OCI-LY3 (cell line): ENCODE measurements at regions not wholly inside any gene's neighbourhood (a gene's known extent, or its start where the extent isn't known, plus 50 kb on each side); places are given as distances from the start of the nearest gene placed in this dataset.

ENCODE experiments used
- H2AFZ ChIP-seq: fragments of 200-600, 300-600 bp; shearing (Covaris generic); 2 replicates; pipeline ENCODE4 v1.6.0; 2014; ENCODE audit warnings: antibody characterized with exemption, low read depth, low read length
- H3K27ac ChIP-seq: fragments of 200-600, 300-600 bp; sonication (generic); 2 replicates; pipeline ENCODE4 v1.5.1; 2014; ENCODE audit warnings: mild to moderate bottlenecking, low read length, moderate library complexity, mixed read lengths
- H3K27me3 ChIP-seq: fragments of 200-600, 300-600 bp; sonication (generic); 2 replicates; pipeline ENCODE4 v1.6.1; 2014; ENCODE audit warnings: low read depth, low read length, mixed read lengths
- H3K36me3 ChIP-seq: fragments of 200-600, 300-600 bp; sonication (generic); replicated peaks from 2 replicates; pipeline ENCODE3; 2014; ENCODE audit warnings: low read depth, low read length, mixed read lengths
- H3K4me1 ChIP-seq: fragments of 300-600, 200-600 bp; sonication (generic); 2 replicates; pipeline ENCODE4 v1.6.1; 2014; ENCODE audit warnings: low read length, mixed read lengths
- H3K4me2 ChIP-seq: fragments of 200-600, 300-600 bp; sonication (generic); 2 replicates; pipeline ENCODE4 v1.6.1; 2014; ENCODE audit warnings: low read length, mixed read lengths
- H3K4me3 ChIP-seq: fragments of 300-600, 200-600 bp; sonication (generic); 2 replicates; pipeline ENCODE4 v1.5.1; 2014; ENCODE audit warnings: antibody characterized with exemption, mild to moderate bottlenecking, low read length, moderate library complexity
- H3K79me2 ChIP-seq: fragments of 300-600, 200-600 bp; shearing (Covaris generic); 2 replicates; pipeline ENCODE4 v1.6.1; 2014; ENCODE audit warnings: mild to moderate bottlenecking, low read length, mixed read lengths
- H3K9ac ChIP-seq: fragments of 300-600, 200-600 bp; shearing (Covaris generic); 2 replicates; pipeline ENCODE4 v1.6.0; 2014; ENCODE audit warnings: mild to moderate bottlenecking, low read length, moderate library complexity
- H3K9me3 ChIP-seq: fragments of 200-600, 300-600 bp; shearing (Covaris generic); 2 replicates; pipeline ENCODE4 v1.6.1; 2014; ENCODE audit warnings: low read length, mixed read lengths; ENCODE audit not compliant: insufficient read depth
- H4K20me1 ChIP-seq: fragments of 200-600, 300-600 bp; sonication (generic); 2 replicates; pipeline ENCODE4 v1.6.1; 2016; ENCODE audit warnings: low read length, mixed read lengths; ENCODE audit not compliant: insufficient read depth
- EZH2phosphoT487 ChIP-seq: fragments of 200-600 bp; shearing (Covaris generic); IDR thresholded peaks from 2 replicates; pipeline ENCODE4 v1.6.1; 2018; ENCODE audit warnings: antibody characterized with exemption, mixed run types, low read depth
- TF ChIP-seq, protein P1 (sequence below): fragments of 200-600, 300-600 bp; sonication (generic); IDR thresholded peaks from 2 replicates; pipeline ENCODE4 v1.5.1; 2014; ENCODE audit warnings: antibody characterized with exemption, low read length, low read depth

DNA sequence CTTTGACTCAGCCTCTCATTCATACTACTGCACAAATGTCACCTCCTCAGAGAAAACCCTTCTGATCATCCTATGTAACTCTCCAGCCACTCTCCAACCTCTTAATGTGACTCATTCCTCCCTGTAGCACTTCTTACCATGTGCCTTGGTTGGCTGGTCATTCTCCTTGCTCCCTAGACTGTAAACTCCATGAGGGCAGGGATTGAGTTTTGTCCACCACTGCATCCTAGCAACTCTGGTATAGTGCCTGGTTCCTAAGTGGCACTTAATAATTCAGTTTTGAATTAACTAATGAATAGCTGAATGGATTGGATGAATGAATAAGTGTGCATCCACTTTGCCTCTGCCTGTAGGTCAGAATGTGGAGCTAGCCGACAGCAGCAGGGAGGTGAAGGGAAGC lies 202.5 kb upstream of the HES1 start:
- Histone ChIP-seq H3K4me1 (peaks cover 6% of the 10 kb centered on the region; the same call in 1 of the 2 replicates), H3K27ac (no peak overlapping the region), H3K36me3 (no peaks in the 10 kb centered on the region), H3K4me2 (no peak overlapping the region), H3K79me2 (no peaks in the 10 kb centered on the region), H4K20me1 (no peaks in the 10 kb centered on the region), H3K27me3 (peaks cover 23% of the 10 kb centered on the region), H3K9ac (no peak overlapping the region), H3K9me3 (no peaks in the 10 kb centered on the region), H2AFZ (no peak overlapping the region), H3K4me3 (no peak overlapping the region)
- TF ChIP-seq, protein P1, sequence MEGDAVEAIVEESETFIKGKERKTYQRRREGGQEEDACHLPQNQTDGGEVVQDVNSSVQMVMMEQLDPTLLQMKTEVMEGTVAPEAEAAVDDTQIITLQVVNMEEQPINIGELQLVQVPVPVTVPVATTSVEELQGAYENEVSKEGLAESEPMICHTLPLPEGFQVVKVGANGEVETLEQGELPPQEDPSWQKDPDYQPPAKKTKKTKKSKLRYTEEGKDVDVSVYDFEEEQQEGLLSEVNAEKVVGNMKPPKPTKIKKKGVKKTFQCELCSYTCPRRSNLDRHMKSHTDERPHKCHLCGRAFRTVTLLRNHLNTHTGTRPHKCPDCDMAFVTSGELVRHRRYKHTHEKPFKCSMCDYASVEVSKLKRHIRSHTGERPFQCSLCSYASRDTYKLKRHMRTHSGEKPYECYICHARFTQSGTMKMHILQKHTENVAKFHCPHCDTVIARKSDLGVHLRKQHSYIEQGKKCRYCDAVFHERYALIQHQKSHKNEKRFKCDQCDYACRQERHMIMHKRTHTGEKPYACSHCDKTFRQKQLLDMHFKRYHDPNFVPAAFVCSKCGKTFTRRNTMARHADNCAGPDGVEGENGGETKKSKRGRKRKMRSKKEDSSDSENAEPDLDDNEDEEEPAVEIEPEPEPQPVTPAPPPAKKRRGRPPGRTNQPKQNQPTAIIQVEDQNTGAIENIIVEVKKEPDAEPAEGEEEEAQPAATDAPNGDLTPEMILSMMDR = no peak
- no peak for TF ChIP-seq EZH2phosphoT487

DNA sequence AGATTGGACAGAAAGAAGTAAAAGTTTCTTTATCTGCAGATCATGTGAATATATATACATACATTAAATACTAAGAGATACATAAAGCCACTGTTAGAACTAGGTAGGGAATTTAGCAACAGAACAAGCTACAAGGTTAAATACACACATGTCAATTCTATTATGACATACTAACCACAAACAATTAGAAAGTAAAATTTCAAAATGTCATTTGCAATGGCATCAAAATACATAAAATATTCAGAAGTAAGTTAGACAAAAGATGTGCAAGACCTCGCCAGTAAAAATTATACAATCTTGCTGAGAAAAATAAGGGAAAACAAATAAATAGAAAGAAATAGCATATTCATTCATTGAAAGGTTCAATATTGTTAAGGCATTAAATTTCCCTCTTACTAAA lies 200.0 kb upstream of the HES1 start:
- Histone ChIP-seq H3K79me2 (no peaks in the 10 kb centered on the region), H3K9ac (no peak overlapping the region), H3K4me2 (no peak overlapping the region), H3K9me3 (no peaks in the 10 kb centered on the region), H3K27me3 (peaks cover 26% of the 10 kb centered on the region), H4K20me1 (no peaks in the 10 kb centered on the region), H2AFZ (no peak overlapping the region), H3K27ac (no peak overlapping the region), H3K4me3 (no peak overlapping the region), H3K36me3 (no peaks in the 10 kb centered on the region), H3K4me1 (no peaks in the 10 kb centered on the region)
- no peak for TF ChIP-seq EZH2phosphoT487
- TF ChIP-seq, protein P1 = no peak

DNA sequence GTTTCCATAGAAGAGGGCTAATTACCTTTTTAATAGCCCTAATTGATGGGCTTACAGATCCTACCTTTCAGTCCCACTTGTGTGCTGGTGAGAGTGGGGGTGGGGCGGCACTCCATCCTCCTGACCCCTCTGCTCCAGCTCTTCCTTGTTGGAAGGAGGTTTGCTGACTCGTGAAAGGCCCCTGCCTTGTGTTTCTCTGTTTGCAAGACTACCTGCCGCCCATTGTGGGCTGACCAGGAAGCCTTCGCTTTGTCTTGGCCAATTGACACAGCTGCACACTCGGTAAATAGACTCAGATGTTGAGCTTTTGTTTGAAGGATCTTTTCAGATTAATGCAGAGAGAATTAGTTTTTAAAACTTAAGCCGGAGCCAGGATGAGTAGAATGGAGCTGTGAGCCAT lies 197.3 kb upstream of the HES1 start:
- Histone ChIP-seq H3K79me2 (no peaks in the 10 kb centered on the region), H4K20me1 (no peaks in the 10 kb centered on the region), H3K27ac (no peak overlapping the region), H3K4me3 (no peak overlapping the region), H3K27me3 (peaks cover 26% of the 10 kb centered on the region), H3K4me1 (no peaks in the 10 kb centered on the region), H3K9me3 (no peaks in the 10 kb centered on the region), H3K4me2 (no peak overlapping the region), H2AFZ (no peak overlapping the region), H3K9ac (no peak overlapping the region), H3K36me3 (no peaks in the 10 kb centered on the region)
- TF ChIP-seq EZH2phosphoT487 = no peak
- TF ChIP-seq, protein P1 = no peak

DNA sequence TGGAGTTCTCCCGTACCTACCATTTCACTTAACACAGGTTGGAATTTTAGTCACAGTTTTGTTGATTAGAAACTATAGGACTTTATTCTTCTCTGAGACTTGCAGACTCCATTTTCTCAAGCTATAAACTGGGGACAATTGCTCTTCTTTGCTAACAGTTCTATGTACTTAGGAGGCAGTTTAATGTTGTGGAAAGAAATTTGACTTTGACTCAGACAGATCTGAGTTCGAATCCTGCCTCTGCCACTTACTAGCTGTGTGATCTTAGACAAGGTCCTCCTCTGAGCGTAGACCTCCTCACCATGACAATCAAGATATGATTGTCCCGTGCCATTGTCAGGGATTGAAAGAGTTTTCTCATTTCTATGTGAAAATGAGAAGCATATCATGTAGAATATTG lies 196.4 kb upstream of the HES1 start:
- TF ChIP-seq, protein P1 = no peak
- TF ChIP-seq EZH2phosphoT487 = no peak
- Histone ChIP-seq H3K36me3 (no peaks in the 10 kb centered on the region), H3K4me1 (no peaks in the 10 kb centered on the region), H3K27ac (no peak overlapping the region), H3K9me3 (no peaks in the 10 kb centered on the region), H2AFZ (no peak overlapping the region), H3K4me2 (no peak overlapping the region), H3K9ac (no peak overlapping the region), H3K79me2 (no peaks in the 10 kb centered on the region), H4K20me1 (no peaks in the 10 kb centered on the region), H3K27me3 (peaks cover 25% of the 10 kb centered on the region), H3K4me3 (no peak overlapping the region)
